Body of pancreas (tissue), 4 donors: ENCODE measurements at regions not wholly inside any gene's neighbourhood (a gene's known extent, or its start where the extent isn't known, plus 50 kb on each side); places are given as distances from the start of the nearest gene placed in this dataset.

ENCODE experiments used
- ATAC-seq: fragments of 150-250 bp; one replicate; pipeline ENCODE4 v1.9.1; 2016
- DNase-seq, 4 donors: peaks; one replicate each; pipeline ENCODE4 v3.0.0-alpha.2; 2019
- H3K27ac ChIP-seq, 4 donors: fragments of 200-600 bp; sonication (generic); 1 replicate in 3 of 4; 2 replicates in 1 of 4; pipeline versions ENCODE4 v1.5.1 to v1.6.1; 2016 to 2019; ENCODE audit warnings: mild to moderate bottlenecking in 1 of 4, mixed read lengths in 1 of 4, moderate library complexity in 1 of 4
- H3K27me3 ChIP-seq, 2 donors: fragments of 200-600 bp; sonication (generic); one replicate each; pipeline ENCODE4 v1.6.0; 2016; ENCODE audit warnings: mild to moderate bottlenecking in 1 of 2
- H3K36me3 ChIP-seq, 2 donors: fragments of 200-600 bp; sonication (generic); replicated peaks in 1 of 2; 2 replicates each; pipeline ENCODE4 v1.5.1; 2016; ENCODE audit warnings: low read depth in 2 of 2; ENCODE audit not compliant: insufficient read depth in 1 of 2
- H3K4me1 ChIP-seq: fragments of 200-600 bp; sonication (generic); one replicate; pipeline ENCODE4 v1.6.0; 2016
- H3K4me3 ChIP-seq, 2 donors: fragments of 200-600 bp; sonication (generic); 1 replicate in 1 of 2; 2 replicates in 1 of 2; pipeline ENCODE4 v1.5.1; 2016 to 2019
- H3K9me3 ChIP-seq, 3 donors: fragments of 200-600 bp; sonication (generic); 1 replicate in 2 of 3; 2 replicates in 1 of 3; pipeline ENCODE4 v1.5.1; 2016
- CTCF ChIP-seq, 7 experiments: fragments of 450-650 bp in 4 of 7; fragments of 200-600 bp in 3 of 7; sonication (generic) in 3 of 7; IDR thresholded peaks; one replicate each; pipeline ENCODE4 v1.5.1; 2016 to 2019; ENCODE audit warnings: antibody characterized with exemption in 7 of 7
- POLR2A ChIP-seq, 3 donors: fragments of 450-650 bp; IDR thresholded peaks; one replicate each; pipeline ENCODE4 v1.6.1; 2016; ENCODE audit warnings: antibody characterized with exemption in 3 of 3, mild to moderate bottlenecking in 2 of 3
- WGBS, 2 donors: methylation state at CpG; one replicate each; pipeline ENCODE4 v1.1.5; 2017; 5-methylcytosine and 5-hydroxymethylcytosine counted together
- intact Hi-C: fragments of 100-400 bp; cut with DNase I; formaldehyde crosslinking; loops from one replicate; pipeline ENCODE4 v1.15.1; 2023

DNA sequence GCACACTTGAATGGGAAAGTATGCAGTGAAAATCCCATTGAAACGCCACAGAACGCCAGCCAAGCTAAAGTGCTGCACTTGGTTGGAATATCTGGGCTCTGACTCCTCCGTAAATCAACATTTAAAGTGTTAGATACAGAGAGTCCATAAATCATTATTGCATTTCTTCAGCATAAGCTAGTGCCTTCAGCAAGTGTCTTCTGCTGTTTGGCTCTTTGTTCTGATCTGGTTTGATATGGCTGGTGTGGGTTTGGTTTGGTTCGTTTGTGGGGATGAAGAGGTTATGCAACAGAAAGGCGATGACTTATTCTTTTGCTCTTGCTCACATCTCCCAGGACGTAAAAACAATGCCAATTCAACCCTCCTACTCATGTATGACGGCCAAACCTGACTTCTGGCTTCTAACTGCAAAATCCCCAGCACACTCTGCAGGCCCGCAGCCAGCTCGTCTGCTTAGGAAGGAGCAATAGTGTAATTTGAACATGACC lies 121.8 kb upstream of the ERG start:
- ATAC-seq: peak; percentile 21
- TF ChIP-seq CTCF (IDR thresholded peaks at IDR 0.05) (no peak), POLR2A (IDR thresholded peaks at IDR 0.05) (no peak)
- H3K36me3 ChIP-seq: no peaks in the 10 kb centered on the region
- peak in 2 of 4 donors; percentile 14 to 28 for DNase-seq
- H3K4me1 ChIP-seq: no peaks in the 10 kb centered on the region
- intact Hi-C loops: no loop called here
- H3K27me3 ChIP-seq: no peaks in the 10 kb centered on the region
- no peak overlapping the region for H3K4me3 ChIP-seq
- no peak overlapping the region for H3K27ac ChIP-seq
- 50 to 64% methylated on average over 9 of the region's 9 CpGs for WGBS, 2 donors
- no peaks in the 10 kb centered on the region for H3K9me3 ChIP-seq

- 78 to 82% methylated on average over 2 to 3 of the region's 3 CpGs for WGBS, 2 donors
- Histone ChIP-seq H3K4me3 (no peak overlapping the region), H3K27ac (no peak overlapping the region), H3K36me3 (no peaks in the 10 kb centered on the region), H3K27me3 (no peaks in the 10 kb centered on the region), H3K9me3 (no peaks in the 10 kb centered on the region), H3K4me1 (no peaks in the 10 kb centered on the region)
- ATAC-seq (no peak), DNase-seq (no peak)
- intact Hi-C loops: no loop called here
- TF ChIP-seq POLR2A (IDR thresholded peaks at IDR 0.05) (no peak), CTCF (IDR thresholded peaks at IDR 0.05) (no peak)
Measured at GRCh38 chr21:38621132-38621531, 122.9 kb upstream of the ERG start.

- H3K27ac ChIP-seq: no peak overlapping the region
- H3K36me3 ChIP-seq: no peaks in the 10 kb centered on the region
- no peak for DNase-seq
- no peaks in the 10 kb centered on the region for H3K27me3 ChIP-seq
- WGBS, 2 donors: 81 to 91% methylated on average over 9 to 12 of the region's 12 CpGs
- intact Hi-C loops: no loop called here
- no peak overlapping the region for H3K4me3 ChIP-seq
- TF ChIP-seq POLR2A (IDR thresholded peaks at IDR 0.05): no peak
- TF ChIP-seq CTCF (IDR thresholded peaks at IDR 0.05): no peak
- no peak for ATAC-seq
- no peaks in the 10 kb centered on the region for H3K9me3 ChIP-seq
- no peaks in the 10 kb centered on the region for H3K4me1 ChIP-seq
Measured at GRCh38 chr21:38622081-38622826, 124.0 kb upstream of the ERG start.

DNA sequence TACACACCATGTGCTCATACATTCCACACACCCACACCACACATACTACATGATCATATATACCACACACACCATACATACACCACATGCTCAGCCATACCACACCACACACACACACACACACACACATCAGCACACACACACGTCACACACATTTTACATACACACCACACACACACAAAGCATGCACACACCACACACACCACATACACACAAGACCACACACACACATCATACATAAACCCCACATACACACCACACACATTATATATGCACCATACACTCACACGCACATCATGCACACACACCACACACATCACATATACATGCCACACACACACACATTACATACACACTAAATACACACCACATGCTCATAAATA lies 124.5 kb upstream of the ERG start:
- Histone ChIP-seq H3K9me3 (no peaks in the 10 kb centered on the region), H3K27me3 (no peaks in the 10 kb centered on the region), H3K27ac (no peak overlapping the region), H3K4me3 (no peak overlapping the region), H3K36me3 (no peaks in the 10 kb centered on the region), H3K4me1 (no peaks in the 10 kb centered on the region)
- WGBS, 2 donors: 41 to 47% methylated on average over 2 of the region's 2 CpGs
- DNase-seq: no peak
- no peak for ATAC-seq
- TF ChIP-seq POLR2A (IDR thresholded peaks at IDR 0.05) (no peak), CTCF (IDR thresholded peaks at IDR 0.05) (no peak)
- intact Hi-C loops: no loop called here

GRCh38 chr21:38623552-38623951 lies 125.3 kb upstream of the ERG start:
- DNase-seq: no peak
- Histone ChIP-seq H3K4me3 (no peak overlapping the region), H3K36me3 (no peaks in the 10 kb centered on the region), H3K9me3 (no peaks in the 10 kb centered on the region), H3K27me3 (no peaks in the 10 kb centered on the region), H3K27ac (no peak overlapping the region), H3K4me1 (no peaks in the 10 kb centered on the region)
- ATAC-seq: no peak
- TF ChIP-seq POLR2A (IDR thresholded peaks at IDR 0.05): no peak
- no peak for TF ChIP-seq CTCF (IDR thresholded peaks at IDR 0.05)
- 60 to 72% methylated on average over 4 of the region's 4 CpGs for WGBS, 2 donors
- intact Hi-C loops: no loop called here
